ENCODE measurements at regions not wholly inside any gene's neighbourhood (a gene's known extent, or its start where the extent isn't known, plus 50 kb on each side); places are given as distances from the start of the nearest gene placed in this dataset.

- no peak for TF ChIP-seq CTCF (IDR thresholded peaks at IDR 0.05 in 2 of 3, conservative IDR thresholded peaks at IDR 0.05 in 1 of 3; ENCODE audit: borderline replicate concordance in 1 of 3, insufficient read depth in 1 of 3, low read depth in 2 of 3, low read length in 2 of 3)
- TF ChIP-seq RAD21 (IDR thresholded peaks at IDR 0.05; ENCODE audit: low read depth), result peak; percentile 28; the same call in 1 of the 2 replicates
- TF ChIP-seq POLR2A (IDR thresholded peaks at IDR 0.05; ENCODE audit: borderline replicate concordance, extremely low read depth, insufficient read depth, insufficient read length), result no peak
- no peak for TF ChIP-seq YY1 (IDR thresholded peaks at IDR 0.05; ENCODE audit: extremely low read depth, insufficient replicate concordance, low read depth, low read length)
- no peak for TF ChIP-seq ZNF274 (IDR thresholded peaks at IDR 0.05; ENCODE audit: low read depth, low read length)
Measured at GRCh38 chr7:84412161-84412969, 217.8 kb upstream of the SEMA3A start.

All from HCT116 (cell line).